ENCODE measurements at regions not wholly inside any gene's neighbourhood (a gene's known extent, or its start where the extent isn't known, plus 50 kb on each side); places are given as distances from the start of the nearest gene placed in this dataset.
"Not testable (repeated sequence)": the region's sequence is repeated elsewhere in the genome, so short reads cannot be mapped to it uniquely, and the experiment has no call there.

DNA sequence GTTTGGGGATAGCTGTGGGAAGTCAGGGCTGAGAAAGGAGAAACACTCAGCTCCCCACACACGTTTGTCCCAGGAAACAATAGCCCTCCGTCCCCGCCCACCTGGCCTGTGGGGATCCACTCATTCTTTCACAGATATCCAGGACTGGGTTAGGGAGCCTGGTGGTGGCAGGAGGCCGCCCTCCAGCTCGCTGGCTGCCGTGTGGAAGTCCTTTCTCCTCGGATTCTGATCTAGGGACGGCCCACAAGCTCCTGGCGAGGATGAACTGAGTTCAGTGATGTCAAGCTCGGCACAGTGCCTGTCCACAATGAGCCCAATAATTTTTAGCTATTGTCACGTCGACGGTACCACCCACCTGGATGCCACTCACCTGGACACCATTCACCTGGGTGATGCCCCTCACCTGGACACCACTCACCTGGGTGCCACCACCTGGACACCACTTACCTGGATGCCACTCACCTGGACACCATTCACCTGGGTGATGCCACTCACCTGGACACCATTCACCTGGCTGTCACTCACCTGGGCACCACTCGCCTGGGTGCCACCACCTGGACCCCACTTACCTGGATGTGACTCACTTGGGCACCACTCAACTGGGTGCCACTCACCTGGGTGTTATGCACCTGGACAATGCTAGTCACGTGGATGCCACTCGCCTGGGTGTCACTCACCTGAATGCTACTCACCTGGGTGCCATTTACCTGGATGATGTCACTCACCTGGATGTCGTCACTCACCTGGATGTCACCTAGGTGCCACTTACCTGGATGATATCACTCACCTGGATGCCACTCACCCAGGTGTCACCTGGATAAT, 172.5 kb upstream of the FOXF1 start:
- no peak for FAIRE-seq

DNA sequence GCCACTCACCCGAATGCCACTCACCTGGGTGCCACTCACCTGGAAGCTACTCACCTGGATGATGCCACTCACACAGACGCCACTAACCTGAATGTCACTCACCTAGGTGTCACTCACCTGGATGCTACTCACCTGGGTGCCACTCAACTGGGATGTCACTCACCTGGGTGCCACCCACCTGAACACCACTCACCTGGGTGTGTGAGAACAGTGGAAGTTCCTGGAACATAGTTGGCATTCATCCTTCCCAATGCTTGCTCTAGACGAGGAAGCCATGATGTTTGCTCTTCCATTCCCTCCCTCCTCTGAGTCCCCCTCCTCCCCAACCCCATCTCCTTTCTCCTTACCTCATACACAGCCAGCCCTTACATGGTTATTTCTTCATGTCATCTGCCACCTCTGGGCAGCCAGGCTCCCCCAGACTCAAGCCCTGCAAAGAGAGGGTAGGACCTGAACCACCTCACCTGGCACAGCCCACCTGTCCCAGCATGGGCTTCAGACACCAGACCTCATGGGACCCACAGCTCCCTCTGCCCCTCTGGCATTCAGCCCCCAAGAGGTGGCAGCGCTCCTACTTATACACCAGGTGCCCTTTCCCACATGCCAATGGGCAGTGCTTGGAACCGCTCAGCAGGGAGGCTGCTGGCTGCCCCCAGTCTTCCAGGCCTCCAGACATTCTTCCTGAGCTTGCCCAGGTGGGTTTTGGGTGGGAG, 171.8 kb upstream of the FOXF1 start:
- no peak for FAIRE-seq

GRCh38 chr16:86342161-86342834, 168.0 kb upstream of the FOXF1 start:
- FAIRE-seq, result no peak

GRCh38 chr16:86343027-86343795, 167.1 kb upstream of the FOXF1 start:
- FAIRE-seq, result no peak

DNA sequence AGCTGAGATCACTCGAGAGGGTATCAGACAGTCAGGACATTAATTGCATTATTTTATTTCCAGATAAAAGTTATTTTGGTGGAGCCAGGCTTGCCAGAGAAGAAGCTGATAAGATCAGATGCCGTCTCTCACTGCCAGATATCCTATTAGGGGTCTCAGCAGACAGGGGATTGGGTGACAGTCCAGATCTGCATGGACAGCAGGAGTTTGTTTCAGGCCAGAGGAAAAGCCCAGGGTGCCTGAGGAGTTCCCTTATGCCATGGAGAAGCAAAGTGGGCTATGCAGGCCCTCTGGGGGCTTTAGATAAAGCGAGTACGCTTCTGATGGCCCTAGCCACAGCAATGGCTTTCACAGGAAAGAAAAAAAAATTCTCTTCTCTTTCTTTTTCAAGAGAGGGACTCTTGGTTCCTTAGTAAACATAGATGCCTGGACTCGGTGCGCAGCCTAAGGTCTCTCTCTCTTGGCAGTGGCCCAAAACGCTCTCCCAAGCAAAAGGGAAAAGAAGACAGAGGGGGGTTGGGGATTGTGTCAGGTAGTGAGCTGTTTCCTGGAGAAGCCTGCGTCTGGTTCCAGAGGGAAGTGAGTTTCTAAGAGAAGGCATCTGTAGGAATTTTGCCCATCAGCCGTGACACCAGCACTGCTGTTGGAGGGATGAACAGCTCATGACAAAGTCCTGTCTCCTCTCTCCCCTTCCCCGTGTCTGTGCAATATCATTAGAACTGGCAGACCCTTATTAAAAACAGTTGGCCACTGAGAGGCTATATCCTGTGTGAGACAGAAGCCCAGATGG, 166.3 kb upstream of the FOXF1 start:
- FAIRE-seq, result no peak

DNA sequence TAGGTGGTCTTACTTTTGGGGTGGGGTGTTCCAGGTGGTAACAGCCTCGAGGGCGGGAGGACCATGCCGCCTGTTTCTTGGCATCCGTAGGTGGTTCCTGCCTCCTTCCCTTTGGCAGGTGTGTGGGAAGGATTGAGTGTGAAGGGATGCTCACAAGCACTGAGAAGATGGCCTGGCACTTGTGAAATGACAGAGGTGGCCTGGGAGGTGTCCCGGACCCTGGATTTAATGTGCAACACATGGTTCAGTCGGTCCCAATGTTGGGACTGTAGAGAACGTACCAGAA, 165.8 kb upstream of the FOXF1 start:
- FAIRE-seq, result no peak

GRCh38 chr16:86344881-86345280, 165.4 kb upstream of the FOXF1 start:
- no peak for FAIRE-seq

GRCh38 chr16:86345516-86345915, 164.8 kb upstream of the FOXF1 start:
- FAIRE-seq, result no peak

DNA sequence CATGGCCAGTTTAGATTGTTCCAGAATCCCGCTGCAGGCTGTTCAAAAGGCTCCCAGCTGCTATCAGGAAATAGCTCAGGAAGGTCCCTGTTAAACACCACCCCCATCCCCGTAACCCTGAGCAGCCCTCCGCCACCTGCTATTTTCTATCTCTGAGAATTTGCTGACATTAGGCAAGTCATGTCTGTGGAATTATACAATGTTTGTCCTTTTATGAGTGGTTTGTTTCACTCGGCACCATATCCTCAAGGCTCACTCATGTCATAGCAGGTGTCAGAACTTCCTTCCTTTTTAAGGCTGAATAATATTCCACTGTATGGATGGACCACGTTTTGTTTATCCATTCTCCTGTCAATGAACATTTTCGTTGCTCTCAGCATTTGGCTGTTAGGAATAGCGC, 164.3 kb upstream of the FOXF1 start:
- FAIRE-seq, result no peak

- no peak for FAIRE-seq
Observed at GRCh38 chr16:86347090-86347489, 163.2 kb upstream of the FOXF1 start.

- no peak for FAIRE-seq
Observed at GRCh38 chr16:86347916-86348555, 162.3 kb upstream of the FOXF1 start.

- no peak for FAIRE-seq
Observed at GRCh38 chr16:86349338-86349900, 160.9 kb upstream of the FOXF1 start.

DNA sequence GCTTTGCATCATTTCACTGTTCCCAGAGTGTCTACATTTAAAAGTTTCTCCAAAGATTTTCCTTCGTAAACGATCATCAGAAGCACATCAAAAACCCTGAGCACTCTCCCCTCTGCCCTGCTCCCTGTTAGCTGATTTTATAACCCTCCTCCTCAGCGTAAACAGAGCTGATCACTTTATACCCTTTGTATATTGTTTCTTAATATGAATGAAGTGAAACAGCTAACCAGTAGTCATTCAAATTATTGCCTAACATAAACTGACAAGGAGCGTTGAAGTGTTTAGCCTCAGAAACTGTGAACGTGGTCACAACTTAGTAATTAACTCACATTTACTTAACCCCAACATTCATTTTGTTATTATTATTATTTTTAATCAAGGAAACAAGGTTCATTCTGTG, 160.0 kb upstream of the FOXF1 start:
- FAIRE-seq, result no peak

DNA sequence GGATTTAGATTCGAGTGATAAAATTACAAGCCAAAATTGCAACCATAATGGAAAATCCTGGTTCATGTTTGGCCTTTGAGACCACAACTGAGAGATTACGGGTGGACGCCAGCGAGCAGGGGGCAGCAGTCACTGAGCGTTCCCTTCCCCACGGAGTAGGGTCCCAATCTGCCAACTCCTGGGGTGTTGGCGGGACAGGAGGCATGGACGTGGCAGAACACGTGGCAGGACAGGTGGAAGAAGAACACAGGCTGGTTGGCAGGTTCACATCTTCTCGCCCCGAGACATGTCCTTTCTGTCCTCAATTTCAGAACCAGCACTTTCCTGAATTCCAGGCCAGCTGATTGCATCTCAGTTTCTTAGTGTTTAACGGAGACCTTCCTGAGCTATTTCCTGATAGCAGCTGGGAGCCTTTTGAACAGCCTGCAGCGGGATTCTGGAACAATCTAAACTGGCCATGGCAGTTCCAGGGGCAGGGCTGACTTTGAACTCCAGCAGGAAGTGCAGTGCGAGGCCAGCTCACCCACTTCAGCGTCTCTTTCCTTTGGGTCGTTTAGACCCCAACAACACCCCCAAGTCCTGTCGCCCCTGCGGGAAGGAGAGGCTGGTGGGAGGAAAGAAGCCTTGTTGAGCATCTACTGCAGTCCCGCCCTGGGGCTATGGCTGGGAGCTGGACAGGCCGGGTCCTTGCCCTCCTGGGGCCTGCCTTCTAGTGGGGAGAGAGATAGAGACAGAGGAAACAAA, 159.1 kb upstream of the FOXF1 start:
- FAIRE-seq, result no peak

- FAIRE-seq, result not testable (repeated sequence)
Observed at GRCh38 chr16:86351785-86352139, 158.6 kb upstream of the FOXF1 start.

DNA sequence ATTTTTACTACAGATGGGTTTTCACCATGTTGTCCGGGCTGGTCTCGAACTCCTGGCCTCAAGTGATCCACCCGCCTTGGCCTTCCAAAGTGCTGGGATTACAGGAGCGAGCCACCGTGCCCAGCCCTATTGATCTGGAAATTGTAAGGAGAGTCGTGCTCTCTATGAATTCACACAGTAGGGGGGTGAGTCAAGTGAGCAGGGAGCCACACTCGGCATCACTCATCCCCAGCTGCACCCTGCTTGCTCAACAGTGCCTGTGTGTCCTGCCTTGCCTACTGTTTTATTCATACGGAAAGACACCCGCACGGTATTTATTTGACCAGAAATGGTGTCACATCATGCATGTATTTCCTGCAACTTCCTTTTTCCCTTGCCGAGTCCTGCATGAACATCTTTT, 157.2 kb upstream of the FOXF1 start:
- FAIRE-seq, result no peak

- FAIRE-seq, result no peak
Observed at GRCh38 chr16:86353948-86354347, 156.4 kb upstream of the FOXF1 start.

- FAIRE-seq, result no peak
Observed at GRCh38 chr16:86354641-86355513, 155.4 kb upstream of the FOXF1 start.

GRCh38 chr16:86355531-86355930, 154.8 kb upstream of the FOXF1 start:
- FAIRE-seq, result no peak

- no peak for FAIRE-seq
Observed at GRCh38 chr16:86355951-86356350, 154.4 kb upstream of the FOXF1 start.

Measured in islet of Langerhans (tissue), 1 donor.